HG03354 (cell line): ENCODE measurements at regions not wholly inside any gene's neighbourhood (a gene's known extent, or its start where the extent isn't known, plus 50 kb on each side); places are given as distances from the start of the nearest gene placed in this dataset.
A peak's percentile ranks its signal among the peaks of the same experiment; 100 is the strongest.
"Not testable (repeated sequence)": the region's sequence is repeated elsewhere in the genome, so short reads cannot be mapped to it uniquely, and the experiment has no call there.

ENCODE experiments used
- ATAC-seq: cut with Tn5 transposase; IDR thresholded peaks from one replicate; pipeline ENCODE4 v1.9.1; 2021; ENCODE audit warnings: mild to moderate bottlenecking; ENCODE audit not compliant: unreplicated experiment, poor library complexity, severe bottlenecking

GRCh38 chr5:110812639-110813038 is 73.8 kb downstream of the SLC25A46 start:
- no peak for ATAC-seq

- ATAC-seq: no peak
Measured at GRCh38 chr5:110815916-110816605, 77.3 kb downstream of the SLC25A46 start.

GRCh38 chr5:110817459-110817858 is 78.7 kb downstream of the SLC25A46 start:
- no peak for ATAC-seq

DNA sequence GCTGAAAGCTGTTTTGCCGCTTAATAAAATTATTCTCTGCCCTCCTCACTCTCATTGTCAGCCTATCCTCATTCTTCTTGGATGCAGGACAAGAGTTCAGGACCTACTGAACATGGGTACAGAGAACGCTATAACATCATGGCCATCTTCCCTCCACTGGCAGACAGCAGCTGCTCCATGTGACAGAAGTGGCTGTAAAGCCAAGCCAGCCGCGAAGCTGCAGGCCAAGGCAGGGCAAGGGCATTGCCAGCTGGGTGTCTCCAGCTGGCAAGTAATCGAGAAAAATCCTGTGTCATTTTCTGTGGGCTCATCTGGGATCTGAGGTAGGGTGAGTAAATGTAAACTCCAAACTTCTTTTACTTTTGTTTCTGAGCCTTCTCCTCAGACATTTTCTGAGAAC is 84.8 kb downstream of the SLC25A46 start:
- no peak for ATAC-seq

DNA sequence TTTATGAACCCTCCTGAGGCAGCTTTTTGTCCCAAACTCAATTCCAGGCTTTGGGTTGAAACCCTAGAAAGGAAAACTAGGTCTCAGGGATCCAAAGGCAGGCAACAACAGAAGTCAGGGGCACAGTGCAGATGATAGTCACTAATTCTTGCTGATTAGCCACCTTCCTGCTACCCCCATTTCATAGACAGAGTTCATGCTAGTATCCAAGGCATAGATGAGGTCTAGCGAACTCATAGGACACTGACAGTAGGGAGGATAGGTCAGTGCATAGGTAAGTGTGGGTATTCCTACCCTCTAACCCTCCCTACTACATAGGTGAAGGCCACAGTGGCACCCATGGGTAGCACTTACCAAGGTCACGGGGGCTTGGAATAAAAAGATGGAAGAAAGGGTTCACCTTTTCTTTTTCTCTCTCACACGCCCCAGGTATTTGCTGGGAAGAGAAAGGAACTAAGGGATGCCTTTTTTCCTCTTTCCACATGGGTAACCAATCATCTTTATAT is 86.2 kb downstream of the SLC25A46 start:
- ATAC-seq: no peak

DNA sequence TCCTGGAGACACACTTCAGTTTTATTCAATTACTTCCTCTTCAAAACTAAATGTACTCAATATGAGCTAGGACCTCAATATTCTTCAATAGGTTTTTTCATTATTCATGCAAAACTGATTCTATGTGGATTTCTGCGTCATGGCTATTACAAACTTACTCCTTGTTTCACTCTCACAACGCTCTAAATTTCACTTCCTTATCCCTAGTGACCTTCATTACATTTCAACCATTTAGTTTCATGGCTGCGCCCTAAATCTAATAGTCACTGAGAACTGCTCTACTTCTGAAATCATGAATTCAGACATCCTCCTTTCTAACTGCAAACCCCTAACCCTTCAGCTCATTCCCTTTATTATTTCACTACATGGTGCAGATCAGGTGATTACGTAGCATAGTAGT is 93.9 kb downstream of the SLC25A46 start:
- ATAC-seq: peak; percentile 49

DNA sequence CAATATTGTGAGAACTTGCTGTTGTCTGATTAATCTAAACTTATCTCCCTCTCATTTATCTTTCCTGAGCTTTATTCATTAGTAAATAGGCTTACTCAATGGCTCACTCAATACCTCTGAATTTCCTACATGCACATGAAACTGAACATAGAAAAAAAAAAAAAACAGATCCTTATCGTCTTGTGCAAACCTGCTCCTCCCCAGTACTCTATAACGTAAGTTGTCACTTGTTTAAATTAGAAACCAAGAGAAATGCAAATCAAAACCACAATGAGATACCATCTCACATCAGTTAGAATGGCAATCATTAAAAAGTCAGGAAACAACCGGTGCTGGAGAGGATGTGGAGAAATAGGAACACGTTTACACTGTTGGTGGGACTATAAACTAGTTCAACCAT is 96.1 kb downstream of the SLC25A46 start:
- peak; percentile 64 for ATAC-seq

- no peak for ATAC-seq
Measured at GRCh38 chr5:110836851-110837250, 98.0 kb downstream of the SLC25A46 start.

DNA sequence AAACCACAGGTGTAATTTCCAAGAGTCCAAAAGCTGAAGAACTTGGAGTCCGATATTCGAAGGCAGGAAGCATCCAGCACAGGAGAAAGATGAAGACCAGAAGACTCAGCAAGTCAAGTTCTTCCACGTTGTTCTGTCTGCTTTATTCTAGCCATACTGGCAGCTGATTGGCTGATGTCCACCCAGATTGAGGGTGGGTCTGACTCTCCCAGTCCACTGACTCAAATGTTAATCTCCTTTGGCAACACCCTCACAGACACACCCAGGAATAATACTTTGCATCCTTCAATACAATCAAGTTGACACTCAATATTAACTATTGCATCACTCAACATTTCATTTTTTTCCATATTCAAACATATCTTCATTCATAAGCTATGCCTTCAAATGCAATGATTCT is 99.5 kb downstream of the SLC25A46 start:
- ATAC-seq: not testable (repeated sequence)

DNA sequence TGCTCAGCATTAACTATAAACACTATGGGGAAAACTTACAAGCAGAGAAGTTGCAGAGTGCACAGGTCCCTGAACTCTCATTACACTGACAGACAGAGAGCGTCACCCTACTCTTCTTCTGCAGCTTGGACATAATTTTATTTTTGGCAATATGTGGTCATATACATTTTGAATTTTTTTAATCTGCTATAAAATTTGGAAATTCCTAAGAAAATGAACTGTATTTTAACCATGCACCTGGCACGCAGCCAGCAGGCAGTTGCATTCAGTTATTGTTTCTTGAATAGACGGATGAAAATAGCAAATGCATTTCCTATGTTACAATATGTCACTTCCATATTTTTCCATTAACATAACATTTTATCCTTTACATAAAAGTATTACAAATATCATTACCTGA is 100.2 kb downstream of the SLC25A46 start:
- ATAC-seq: no peak

DNA sequence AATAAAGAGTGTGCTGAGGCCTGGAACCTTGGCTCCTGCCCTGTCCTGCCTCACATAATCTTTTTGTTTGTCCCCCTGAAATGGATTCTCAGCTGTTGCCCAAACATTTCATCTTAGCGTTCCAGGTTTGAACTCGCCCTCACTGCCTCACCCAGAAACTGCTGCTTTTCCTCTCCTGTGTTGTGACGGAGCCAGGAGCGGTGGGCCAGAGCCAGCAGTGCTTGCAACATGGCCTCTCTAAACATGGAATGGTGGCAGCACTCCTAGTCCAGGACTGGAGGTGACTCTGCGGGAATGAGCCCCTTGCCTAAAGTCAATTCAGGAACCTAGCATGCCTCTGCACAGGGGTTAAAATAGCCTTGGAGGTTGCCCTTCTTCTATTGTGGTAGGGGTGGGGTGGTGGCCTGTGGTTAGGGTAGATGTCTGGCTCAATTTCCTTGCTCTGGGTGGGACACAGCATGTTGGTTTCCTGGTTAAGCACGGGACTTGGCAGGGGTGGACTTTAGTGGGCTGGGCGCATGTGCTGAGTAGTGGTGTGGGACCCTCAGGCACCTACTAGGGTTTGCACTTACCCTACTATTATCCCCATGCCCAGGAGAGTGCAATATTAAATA is 101.6 kb downstream of the SLC25A46 start:
- ATAC-seq: no peak

DNA sequence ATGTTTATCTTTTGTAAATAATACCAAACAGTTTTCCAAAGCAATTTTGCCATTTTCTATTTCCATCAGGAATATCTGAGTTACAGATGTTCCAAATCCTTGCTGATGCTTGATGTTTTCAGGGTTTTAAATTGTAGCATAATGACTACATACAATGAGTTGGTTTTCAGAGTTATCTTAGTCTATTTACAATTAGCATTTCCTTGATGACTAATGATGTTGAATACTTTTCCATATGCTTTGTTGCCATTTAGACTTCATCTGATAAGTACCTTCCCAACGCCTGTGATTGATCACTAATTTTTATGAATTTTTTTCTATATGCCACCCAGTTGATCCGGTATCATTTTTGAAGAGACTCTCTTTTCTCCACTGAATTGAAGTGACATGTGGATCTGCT is 102.3 kb downstream of the SLC25A46 start:
- no peak for ATAC-seq

GRCh38 chr5:110842948-110843347 is 104.1 kb downstream of the SLC25A46 start:
- ATAC-seq: no peak

DNA sequence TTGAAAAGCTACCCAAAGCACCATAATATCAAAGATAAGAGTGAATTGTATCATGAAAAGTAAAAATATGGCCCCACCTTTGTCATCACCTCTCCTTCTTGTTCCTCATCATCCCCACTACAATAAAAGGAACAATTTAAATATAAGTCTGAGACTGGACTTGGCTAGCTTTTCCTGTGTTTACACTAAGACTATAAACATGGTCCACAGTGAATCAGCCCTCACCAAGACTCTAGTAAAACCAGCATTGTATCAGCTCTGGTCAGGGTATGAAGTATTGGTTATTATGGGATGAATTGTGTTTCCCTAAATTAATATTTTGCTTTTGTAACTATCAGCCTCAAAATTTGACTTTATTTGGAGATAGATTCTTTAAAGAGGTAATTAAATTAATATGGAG is 105.4 kb downstream of the SLC25A46 start:
- ATAC-seq: no peak

DNA sequence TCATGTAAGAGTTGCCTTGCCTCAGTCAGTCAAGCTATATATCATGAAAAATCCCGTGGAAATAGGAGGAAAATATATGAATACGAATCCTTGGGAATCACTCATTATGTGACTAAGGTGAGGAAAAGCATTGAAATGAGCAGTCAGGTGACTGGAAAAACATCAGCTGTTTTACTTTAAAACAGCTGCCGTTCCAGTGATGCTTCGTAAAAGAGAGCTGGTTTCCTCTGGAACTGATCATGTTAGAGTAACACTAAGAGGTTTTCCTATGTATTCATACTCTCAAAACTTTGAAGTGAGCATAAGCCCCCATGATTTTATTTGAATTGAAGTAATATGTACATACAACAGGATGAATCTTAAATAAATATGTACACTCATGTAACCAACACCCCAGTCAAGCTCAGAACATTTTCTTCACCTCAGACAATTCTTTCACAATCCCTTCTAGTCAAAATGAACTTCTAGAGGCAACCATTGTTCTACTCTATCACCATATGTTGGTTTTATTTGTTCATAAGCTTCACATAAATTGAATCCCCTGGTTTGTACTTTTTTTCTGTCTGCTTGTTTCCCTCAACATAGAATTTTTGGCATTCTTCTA is 107.7 kb downstream of the SLC25A46 start:
- no peak for ATAC-seq

GRCh38 chr5:110851357-110851756 is 112.5 kb downstream of the SLC25A46 start:
- no peak for ATAC-seq

DNA sequence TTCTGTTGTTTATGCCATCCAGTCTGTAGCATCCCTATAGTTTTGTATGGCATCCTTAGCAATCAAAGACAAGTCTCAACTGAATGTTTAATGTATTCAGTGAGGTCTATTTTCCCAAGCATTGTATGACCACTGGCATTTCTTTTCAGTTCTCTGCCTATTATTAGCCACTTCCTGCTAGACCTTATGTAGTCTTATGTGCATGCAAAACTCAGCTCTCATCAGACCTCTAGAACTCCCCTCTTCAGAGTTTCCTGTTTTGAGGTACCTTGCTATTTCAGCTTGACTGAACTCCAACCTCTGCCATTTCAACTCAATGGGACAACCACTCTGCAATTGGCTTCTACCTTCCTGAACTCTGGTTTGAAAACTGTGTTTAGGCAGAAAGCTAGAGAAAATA is 113.2 kb downstream of the SLC25A46 start:
- peak; percentile 94 for ATAC-seq

- no peak for ATAC-seq
Measured at GRCh38 chr5:110852541-110852940, 113.7 kb downstream of the SLC25A46 start.

DNA sequence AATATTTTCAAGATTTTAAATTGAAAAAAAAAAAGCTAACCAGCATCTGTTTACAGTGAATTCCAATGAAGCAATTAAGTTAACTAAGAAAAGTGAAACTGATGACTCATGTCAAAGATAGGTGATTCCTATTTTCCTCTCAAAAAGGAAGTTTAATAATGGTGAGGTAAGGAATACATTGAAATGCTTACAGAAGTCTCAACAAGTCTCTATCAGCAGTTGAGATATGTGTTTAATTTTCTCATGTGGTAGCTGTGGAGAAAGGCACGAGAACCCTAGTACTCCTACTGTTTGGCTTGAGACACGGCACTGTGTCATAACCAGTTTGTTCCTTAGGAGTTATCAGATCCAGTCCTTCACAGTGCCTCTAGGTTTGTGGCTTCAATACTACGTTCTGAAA is 114.5 kb downstream of the SLC25A46 start:
- no peak for ATAC-seq

GRCh38 chr5:110854200-110854599 is 115.4 kb downstream of the SLC25A46 start:
- ATAC-seq: no peak

DNA sequence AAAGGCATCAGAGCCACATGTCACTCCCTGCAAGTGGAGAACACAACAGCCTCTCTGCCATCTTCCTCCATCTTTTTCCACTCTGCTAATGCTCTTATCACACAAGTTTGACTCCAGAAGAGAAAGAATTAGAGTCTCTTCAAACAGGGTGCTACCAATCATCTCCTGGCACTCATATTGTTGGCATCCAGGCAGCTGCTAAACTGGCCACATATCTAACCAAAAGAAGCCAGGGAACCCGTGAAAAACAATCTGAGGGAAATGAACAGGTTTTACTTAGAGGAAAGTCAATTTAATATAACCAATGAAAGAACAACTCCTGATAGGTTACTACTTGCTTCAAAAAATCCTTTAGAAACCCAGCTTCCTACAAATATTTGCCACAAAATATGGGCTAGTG is 117.2 kb downstream of the SLC25A46 start:
- no peak for ATAC-seq
